GM18499 (cell line): ENCODE measurements at regions not wholly inside any gene's neighbourhood (a gene's known extent, or its start where the extent isn't known, plus 50 kb on each side); places are given as distances from the start of the nearest gene placed in this dataset.

ENCODE experiments used
- ATAC-seq: cut with Tn5 transposase; IDR thresholded peaks from one replicate; pipeline ENCODE4 v1.9.1; 2021; ENCODE audit warnings: moderate number of reproducible peaks; ENCODE audit not compliant: insufficient read depth, unreplicated experiment

DNA sequence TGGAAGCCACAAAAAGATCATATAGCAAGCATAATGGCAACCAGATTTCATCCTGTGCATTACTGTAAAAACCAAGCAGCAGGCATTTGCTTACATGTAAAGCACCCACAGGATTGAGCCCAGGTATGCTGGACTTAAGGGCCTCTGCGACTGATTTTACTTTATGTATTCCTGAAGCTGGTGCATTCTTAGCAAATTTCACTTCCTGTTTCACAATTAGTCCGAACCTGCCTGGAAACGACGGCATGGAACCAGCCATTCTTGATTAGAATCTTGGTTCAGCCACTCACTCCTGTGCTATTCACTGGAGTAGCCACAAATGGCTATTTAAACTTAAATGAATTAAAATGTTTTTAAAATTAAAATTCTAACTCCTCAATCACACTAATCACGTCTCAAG, 239.2 kb downstream of the NUAK1 start:
- no peak for ATAC-seq

DNA sequence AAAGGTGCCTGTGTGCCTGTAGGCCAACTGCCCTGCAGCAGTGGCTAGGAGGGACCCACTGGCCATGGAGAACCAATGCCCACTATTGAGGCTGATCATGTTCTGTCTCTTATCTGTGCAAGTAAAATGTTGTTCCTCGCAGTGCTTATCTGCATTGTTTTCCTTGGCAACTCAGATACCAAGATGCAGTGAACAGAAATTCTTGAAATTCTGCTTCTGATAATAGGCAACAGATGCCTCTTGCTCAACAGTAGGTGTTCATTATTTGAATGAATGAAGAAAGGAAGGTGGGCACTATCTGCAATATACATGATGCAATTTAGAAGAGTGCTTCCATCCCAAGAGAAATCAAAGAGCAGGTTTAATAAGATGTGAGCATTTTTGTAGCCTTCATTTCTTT, 232.2 kb downstream of the NUAK1 start:
- ATAC-seq: no peak

DNA sequence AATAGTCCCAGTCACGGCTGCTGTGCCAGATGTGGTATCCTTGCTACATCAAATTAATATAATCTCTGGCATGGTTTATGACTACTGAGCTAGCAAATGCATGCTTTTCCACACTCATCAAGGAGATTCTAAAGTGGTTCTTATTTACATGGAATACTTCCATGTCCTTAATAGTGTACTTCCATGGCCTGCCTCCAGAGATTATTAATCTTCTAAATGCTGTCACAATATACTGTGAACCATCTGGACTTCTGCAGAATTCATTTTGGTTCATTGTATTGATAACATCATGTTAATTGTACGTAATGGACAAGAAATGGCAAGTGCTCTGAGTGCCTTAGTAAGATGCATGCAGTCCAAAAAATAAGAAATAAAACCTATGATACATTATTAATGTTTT, 230.8 kb downstream of the NUAK1 start:
- ATAC-seq: no peak

DNA sequence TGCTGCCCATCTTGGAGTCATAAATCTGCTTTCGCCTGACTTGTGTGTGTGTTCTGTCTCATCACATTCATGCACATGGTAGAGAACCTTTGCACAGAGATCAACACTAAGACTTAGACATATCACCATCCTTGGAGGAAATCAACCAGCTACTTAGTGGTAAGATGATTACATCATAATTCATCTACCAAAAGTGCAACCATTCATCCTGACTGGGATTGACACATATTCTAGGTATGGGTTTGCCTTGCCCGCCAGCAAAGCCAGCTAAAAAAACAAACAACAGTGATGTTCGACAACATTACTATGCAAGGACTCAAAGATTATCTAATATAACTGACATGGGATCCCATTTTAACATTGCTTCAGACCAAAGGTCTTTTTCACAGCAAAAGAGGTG, 228.7 kb downstream of the NUAK1 start:
- no peak for ATAC-seq

DNA sequence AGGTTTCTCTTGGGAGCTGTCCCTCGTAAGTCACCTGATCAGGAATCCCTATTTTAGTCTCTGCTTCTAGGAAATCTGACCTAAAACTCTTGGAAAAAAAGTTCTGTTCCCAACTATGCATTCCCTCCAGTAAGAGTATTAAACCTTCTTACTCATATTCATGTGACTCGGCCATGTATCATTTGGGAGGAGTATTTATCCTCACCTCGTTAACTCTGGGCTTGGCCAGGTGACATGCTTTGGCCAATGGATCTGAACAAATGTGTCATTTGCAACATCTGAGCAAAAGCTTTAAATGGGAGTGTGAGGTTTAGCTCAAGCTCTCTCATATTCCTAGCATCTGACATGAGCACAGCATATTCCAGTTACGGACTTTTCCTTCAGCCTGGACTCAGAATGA, 226.8 kb downstream of the NUAK1 start:
- no peak for ATAC-seq

DNA sequence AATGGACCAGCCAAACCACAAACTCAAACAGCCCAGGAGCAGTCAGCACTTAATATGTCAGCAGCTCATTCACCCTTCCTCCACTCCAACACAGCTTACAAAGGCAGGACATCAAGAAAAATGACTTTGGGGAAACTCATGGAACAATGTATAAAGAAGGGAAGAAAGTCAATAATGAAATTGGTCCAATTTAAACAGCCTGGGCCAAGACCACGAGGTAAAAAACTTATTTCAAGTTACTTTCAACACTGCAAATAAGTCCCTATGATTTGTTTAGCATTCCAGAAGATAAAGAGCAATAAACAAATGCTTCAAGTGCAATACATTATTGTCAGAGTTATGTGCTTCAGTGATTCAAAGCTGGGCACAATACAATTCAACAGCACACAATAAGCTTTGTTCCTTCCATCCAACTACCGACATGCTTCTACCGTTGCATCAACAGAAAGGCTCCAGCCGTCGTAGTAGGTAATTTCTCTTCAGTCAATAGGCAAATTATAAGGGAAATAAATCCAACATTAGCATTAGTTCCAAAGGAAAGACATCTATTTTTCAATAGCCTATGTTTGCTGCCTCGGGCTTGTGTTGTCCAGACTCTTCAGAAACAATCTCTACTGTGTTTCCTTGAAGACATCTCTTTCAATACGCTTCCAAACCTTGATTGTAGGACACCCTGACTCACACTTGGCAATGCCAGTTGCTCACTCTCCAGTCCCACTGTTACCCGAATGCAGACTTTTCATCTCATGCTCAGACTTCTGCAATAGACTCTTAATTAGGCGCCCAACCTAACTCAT, 225.7 kb downstream of the NUAK1 start:
- no peak for ATAC-seq

DNA sequence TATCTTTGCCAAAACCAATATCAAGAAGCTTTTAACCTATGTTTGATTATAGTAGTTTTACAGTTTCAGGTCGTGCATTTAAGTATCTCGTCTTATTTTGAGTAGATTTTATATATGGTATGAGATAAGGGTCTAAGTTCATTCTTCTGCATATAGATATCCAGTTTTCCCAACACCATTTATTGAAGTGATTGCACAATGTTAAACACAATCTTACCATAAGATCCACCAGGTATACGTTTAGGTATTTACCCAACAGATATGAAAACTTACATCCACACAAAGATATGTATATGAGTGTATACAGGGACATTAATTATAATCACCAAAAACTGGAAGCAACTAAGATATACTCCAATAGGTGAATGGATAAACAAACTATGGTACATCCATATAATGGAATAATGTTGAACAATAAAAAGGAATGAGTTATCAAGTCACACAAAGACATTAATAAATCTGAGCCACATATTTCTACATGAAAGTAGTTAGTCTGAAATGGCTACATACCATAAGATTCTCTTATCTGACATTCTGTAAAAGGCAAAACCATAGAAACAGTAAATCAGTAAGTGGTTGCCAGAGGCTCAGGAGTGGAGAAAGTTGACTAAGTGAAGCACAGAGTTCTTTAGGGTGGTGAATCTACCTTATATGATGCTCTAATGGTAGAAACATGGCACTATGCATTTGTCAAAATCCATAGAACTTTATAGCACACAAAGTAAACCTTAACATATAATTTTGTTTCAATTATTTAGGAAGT, 222.6 kb downstream of the NUAK1 start:
- no peak for ATAC-seq

DNA sequence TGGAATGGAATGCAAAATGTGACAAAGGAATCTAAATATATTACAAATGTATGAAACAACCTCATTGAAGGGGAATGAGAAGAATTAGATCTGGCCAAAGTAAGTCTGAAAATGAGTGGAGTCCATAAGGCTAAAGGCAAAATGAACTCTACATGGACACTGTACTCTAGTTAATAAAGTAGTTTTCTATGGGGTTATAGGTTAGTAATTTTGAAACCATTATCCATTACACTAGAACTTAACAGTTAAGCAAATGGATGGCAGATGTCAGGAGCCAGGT, 222.1 kb downstream of the NUAK1 start:
- ATAC-seq: no peak

DNA sequence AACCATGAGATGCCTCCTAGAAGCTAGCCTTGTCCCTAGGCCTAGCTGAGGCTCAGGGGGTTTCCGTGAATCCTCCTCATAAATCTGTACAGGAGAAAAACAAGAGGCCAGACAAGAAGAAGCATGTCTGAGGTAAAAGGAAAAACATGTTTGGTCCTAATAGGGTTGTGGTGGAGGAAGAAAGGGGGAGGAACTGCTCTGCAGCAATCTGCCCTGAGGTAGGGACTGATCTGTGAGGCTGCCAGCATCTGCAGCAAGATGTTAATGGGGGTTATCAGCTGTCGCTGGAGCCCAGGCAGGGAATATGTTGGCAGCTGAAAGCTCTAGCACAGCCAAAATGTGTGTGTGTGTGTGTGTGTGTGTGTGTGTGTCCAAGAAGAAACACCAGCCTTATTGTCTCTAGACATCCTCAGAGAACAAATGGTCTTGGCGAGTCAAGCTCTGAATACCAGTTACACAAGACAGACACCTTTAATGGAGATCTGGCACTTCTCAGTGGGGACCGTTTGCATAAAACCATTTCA, 218.5 kb downstream of the NUAK1 start:
- ATAC-seq: no peak

DNA sequence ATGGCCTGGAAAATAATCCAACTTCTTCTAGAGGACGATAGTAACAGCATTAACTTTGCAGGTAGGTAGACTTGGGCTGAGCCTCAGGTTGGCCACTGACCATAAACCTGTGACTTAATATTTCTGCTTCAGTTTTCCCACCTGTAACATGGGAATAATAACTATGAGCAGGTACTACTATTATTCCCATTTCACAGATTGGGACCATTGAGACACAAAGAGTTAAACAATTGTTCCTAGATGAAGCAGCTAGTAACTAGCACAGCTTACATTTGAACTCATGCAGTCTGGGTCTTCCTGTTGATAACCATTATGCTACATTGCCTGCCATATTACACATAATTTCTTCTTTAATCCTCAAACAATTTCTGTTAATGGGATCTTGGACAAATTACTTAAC, 217.7 kb downstream of the NUAK1 start:
- ATAC-seq: no peak

DNA sequence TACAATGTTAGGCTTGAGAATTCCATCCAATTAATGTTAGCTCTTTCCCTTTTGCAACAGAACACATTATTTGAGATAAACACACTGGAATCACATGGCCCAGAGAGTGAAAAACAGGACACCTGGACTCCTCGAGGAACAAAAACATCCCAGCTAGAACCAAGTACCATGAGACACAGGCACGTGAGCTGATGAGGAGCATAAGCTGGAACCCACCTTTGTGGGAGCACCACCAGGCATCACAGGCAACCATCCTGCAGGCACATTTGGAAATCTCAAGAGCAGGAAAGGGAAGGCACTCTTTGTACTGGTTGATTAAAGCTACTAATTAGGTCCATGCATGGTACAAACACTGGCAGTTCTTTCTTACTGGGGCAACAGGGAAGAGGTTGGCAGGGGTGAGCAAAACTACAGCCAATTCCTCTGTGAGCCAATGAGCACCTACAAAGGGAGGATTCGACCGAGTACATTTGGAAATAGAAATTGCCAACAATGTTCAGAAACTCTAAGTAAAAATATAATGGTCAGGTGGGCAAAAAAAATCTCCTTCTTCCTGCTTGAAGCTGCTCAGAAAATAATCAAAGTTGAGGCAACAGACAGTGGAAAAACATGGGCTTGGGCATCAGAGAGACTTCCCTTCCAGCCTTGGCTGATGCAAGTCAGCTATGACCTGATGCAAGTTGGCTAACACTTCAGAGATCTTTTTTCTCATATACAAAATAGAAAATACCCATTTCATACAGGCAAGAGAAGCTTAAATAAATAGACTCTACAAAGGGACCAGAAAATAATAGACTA, 216.7 kb downstream of the NUAK1 start:
- ATAC-seq: no peak

DNA sequence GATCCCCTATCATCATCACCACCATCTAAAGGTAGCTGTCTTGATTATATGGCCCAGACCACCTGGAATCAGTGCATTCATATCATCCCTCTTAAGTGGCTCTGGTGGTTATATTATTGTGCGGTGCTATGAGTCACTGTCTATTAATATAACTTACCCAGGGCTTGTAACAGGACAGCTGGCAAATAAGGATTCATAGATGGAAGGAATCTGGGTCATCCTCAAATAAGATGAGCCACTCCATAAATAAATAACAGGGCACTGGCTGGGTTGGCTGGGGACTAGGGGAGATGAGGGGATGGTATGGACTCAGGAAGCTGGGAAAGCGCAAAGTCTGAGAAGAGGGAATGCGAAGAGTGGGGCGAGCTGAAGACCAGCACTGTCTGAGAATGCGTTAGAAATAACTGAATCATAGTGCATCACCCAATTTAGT, 216.1 kb downstream of the NUAK1 start:
- no peak for ATAC-seq

DNA sequence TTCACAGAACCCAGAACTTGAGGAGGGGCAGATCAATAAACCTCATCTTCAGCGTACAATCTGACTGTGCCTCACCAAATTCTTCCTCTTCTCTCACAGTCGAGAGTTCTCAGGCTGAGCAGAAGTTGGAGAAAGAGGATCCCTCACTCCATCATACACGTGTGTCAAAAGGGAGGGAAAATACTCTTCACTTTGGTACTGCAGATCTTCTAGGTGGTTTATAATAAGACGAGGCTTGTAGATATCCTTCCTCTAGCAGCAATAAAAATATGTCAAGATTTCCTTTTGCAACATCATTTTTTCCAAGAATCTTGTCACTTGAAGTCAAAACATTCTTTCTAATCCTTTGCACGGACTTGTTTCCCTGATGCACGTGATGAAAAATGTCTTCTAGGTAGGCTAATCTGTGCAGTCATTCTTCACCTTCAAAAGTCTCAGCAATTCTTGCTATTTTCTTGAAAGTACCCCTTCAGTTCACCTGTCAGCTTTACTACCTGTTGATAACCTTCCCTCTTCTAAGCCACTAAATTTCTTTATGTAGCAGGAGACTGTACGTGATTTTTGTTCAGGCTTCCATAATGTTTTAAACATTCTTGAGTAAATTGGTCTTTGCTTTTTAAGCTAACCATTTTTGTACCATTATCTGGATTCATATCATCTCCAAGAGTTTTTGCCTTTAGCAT, 214.1 kb downstream of the NUAK1 start:
- no peak for ATAC-seq

DNA sequence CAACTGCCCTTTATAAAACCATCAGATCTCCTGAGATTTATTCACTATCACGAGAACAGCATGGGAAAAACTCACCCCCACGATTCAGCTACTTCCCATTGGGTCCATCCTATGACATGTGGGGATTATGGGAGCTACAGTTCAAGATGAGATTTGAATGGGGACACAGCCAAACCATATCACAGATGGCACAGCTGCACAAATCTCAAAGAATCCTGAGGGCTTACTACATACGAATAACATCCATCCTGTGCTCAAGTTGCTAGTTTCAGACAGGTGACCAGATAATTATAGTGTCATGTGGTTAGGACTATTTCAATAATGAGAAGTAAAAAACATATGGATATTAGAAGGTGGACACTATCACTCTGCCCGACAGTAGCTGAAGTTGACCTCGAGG, 211.2 kb downstream of the NUAK1 start:
- ATAC-seq: no peak

DNA sequence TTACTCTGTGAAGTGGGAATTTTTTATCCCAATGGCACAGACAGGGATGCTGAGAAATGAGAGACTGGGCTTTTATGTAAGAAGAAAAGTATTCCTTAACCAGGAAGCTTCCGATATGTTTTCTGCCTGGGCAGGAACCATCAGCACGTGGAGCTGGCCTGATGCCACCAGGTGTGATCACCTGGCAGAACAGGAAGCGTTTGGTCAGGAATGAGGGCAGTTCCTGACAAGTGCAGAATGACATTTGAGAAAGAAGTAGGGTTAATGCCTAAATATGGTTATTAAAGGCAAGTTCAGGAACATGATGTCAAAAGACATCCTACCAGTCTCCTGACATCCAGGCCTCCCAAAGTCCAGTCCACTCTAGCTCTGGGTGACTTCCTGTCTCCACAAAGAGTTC, 210.3 kb downstream of the NUAK1 start:
- no peak for ATAC-seq

DNA sequence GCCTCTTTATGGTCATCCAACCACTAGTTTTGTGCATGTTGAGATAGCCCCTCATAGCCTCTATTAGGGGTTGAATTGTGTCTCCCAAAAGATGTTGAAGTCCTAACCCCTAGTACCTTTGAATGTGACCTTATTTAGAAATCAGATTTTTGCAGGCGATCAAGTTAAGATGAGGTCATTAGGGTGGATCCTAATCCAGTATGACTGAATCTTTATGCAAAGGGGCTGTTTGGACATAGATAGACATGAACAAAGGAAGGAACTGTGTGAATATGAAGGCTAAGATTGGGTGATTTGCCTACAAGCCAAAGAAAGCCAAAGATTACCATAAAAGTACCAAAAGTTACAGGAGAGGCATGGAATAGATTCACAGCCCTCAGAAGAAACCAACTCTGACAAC, 209.6 kb downstream of the NUAK1 start:
- ATAC-seq: no peak

DNA sequence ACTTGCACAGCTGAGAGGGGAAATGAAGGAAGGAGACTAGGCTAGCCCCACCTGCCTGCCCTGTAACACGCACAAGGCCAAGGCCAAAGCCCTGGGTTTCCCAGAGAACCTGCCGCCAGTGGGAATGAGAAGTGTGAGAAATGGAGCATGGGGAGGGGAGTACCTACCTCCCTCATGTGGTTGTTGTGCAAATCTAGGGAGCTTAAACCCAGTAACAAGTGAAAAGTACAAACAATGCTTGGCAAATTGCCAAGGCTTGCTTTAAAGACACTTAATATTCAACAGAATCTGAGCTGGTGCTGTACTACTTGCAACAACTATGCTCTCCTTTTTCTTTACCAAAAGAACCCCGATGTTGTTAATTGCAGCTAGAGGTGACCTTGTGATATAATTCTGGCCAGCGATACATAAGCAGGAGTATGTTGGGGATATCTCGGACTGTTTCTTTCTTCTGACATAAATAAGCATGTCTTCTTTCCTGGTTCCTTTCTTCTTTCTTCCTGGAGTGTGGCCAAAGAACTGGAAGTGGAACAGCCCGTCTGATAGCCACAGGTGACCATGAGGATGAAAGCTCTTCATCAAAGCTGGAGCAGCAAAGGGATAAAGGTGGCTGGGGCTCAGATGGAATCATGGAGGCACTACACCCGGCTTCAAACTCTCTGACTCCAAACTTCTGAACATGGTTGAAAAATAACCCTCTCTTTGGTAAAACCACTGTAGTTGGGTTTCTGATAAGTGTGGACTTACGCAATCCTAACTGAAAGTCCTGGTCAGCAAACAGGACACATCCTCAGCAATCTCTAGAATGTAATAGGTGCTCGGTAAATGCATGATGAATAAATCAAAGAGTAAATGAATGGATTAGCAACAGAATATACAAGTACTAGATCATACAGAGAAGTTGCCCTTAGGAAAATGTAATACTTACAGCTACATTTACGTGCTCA, 207.9 kb downstream of the NUAK1 start:
- ATAC-seq: no peak

DNA sequence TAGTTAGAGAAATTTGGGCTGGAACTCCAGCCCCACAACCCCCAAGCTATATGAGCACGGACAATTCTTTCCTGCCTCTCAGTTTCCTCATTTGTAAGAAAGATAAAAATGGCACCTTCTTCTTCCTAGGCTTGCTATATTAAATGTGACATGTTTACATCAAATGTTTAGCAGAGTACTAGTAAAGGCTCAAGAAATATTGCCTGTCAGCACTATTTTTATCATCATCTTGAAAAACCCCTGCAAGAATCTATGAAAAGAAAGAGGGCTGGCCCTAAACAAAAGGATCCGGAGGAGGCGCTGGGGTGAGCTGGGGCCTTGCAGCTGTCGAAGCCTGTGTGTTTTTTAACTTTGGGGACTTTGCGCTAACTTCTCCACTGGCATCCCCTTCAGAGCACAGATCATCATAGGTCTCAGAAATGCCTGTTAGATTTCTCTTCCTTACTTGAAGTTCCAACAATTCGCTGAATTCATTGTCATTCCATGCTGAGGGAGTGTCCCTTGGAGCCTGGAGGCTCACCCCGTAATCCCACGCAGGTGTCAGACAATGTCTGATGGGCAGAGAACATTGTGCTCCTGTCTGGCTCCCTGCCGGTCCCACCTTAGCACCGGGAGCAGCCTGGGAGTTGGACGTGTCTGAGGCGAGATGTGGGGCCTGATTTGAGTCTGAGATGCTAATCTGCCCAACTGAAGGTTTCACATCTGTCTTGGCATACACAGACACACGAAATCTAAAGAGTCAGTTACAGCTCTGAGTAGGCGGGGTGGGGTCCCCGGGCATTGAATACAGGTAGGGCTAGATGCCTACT, 206.8 kb downstream of the NUAK1 start:
- no peak for ATAC-seq
